ENCODE measurements at regions not wholly inside any gene's neighbourhood (a gene's known extent, or its start where the extent isn't known, plus 50 kb on each side); places are given as distances from the start of the nearest gene placed in this dataset.

- ATAC-seq (no peak), DNase-seq (ENCODE audit: low spot score) (no peak)
- intact Hi-C loops (cut with DNase I): no loop called here
Observed at GRCh38 chr3:43783987-43784639, 93.4 kb downstream of the ABHD5 start.

GRCh38 chr3:43784640-43785011, 93.9 kb downstream of the ABHD5 start:
- intact Hi-C loops (cut with DNase I): no loop called here
- ATAC-seq (no peak), DNase-seq (ENCODE audit: low spot score) (no peak)

GRCh38 chr3:43785551-43785950, 94.8 kb downstream of the ABHD5 start:
- DNase-seq (ENCODE audit: low spot score) (no peak), ATAC-seq (no peak)
- intact Hi-C loops (cut with DNase I): no loop called here

- DNase-seq (ENCODE audit: low spot score) (no peak), ATAC-seq (no peak)
- intact Hi-C loops (cut with DNase I): no loop called here
Observed at GRCh38 chr3:43786102-43786501, 95.4 kb downstream of the ABHD5 start.

GRCh38 chr3:43786526-43787305, 96.0 kb downstream of the ABHD5 start:
- no peak for DNase-seq (ENCODE audit: low spot score)
- no peak for ATAC-seq
- intact Hi-C loops (cut with DNase I): no loop called here

- intact Hi-C loops (cut with DNase I): no loop called here
- no peak for ATAC-seq
- DNase-seq (ENCODE audit: low spot score): no peak
Observed at GRCh38 chr3:43787330-43787729, 96.6 kb downstream of the ABHD5 start.

GRCh38 chr3:43789028-43789427, 98.3 kb downstream of the ABHD5 start:
- DNase-seq (ENCODE audit: low spot score) (no peak), ATAC-seq (no peak)
- intact Hi-C loops (cut with DNase I): no loop called here

- no peak for ATAC-seq
- DNase-seq (ENCODE audit: low spot score): no peak
- intact Hi-C loops (cut with DNase I): no loop called here
Observed at GRCh38 chr3:43790060-43790459, 99.3 kb downstream of the ABHD5 start.

- ATAC-seq (no peak), DNase-seq (ENCODE audit: low spot score) (no peak)
- intact Hi-C loops (cut with DNase I): no loop called here
Observed at GRCh38 chr3:43790476-43790875, 99.7 kb downstream of the ABHD5 start.

- ATAC-seq (no peak), DNase-seq (ENCODE audit: low spot score) (no peak)
- intact Hi-C loops (cut with DNase I): no loop called here
Observed at GRCh38 chr3:43791246-43791645, 100.5 kb downstream of the ABHD5 start.

GRCh38 chr3:43792904-43793303, 102.2 kb downstream of the ABHD5 start:
- DNase-seq (ENCODE audit: low spot score) (no peak), ATAC-seq (no peak)
- intact Hi-C loops (cut with DNase I): no loop called here

- no peak for DNase-seq (ENCODE audit: low spot score)
- ATAC-seq: no peak
- intact Hi-C loops (cut with DNase I): no loop called here
Observed at GRCh38 chr3:43793648-43794372, 103.1 kb downstream of the ABHD5 start.

- no peak for ATAC-seq
Observed at GRCh38 chr3:43794776-43795175, 104.0 kb downstream of the ABHD5 start.

GRCh38 chr3:43795491-43795890, 104.8 kb downstream of the ABHD5 start:
- ATAC-seq (no peak), DNase-seq (ENCODE audit: low spot score) (no peak)
- intact Hi-C loops (cut with DNase I): loop anchor here (5.0 kb wide), 1 partner anchor 977 kb away; no protein-coding TSS in a partner anchor

More at GRCh38 chr3:43794776-43795175, 104.0 kb downstream of the ABHD5 start:
- no peak for DNase-seq (ENCODE audit: low spot score)
- intact Hi-C loops (cut with DNase I): loop anchor here (5.0 kb wide), 1 partner anchor 978 kb away; no protein-coding TSS in a partner anchor

- intact Hi-C loops (cut with DNase I): loop anchor here (5.0 kb wide), 1 partner anchor 976 kb away; no protein-coding TSS in a partner anchor
- DNase-seq (ENCODE audit: low spot score): no peak
- no peak for ATAC-seq
Observed at GRCh38 chr3:43796041-43796596, 105.4 kb downstream of the ABHD5 start.

GRCh38 chr3:43797794-43798193, 107.1 kb downstream of the ABHD5 start:
- no peak for ATAC-seq
- intact Hi-C loops (cut with DNase I): loop anchor here (5.0 kb wide), 1 partner anchor 975 kb away; no protein-coding TSS in a partner anchor
- DNase-seq (ENCODE audit: low spot score): no peak

- DNase-seq (ENCODE audit: low spot score) (no peak), ATAC-seq (no peak)
- intact Hi-C loops (cut with DNase I): no loop called here
Observed at GRCh38 chr3:43810797-43811196, 120.1 kb downstream of the ABHD5 start.

- no peak for ATAC-seq
- DNase-seq (ENCODE audit: low spot score): no peak
- intact Hi-C loops (cut with DNase I): no loop called here
Observed at GRCh38 chr3:43814461-43814860, 123.7 kb downstream of the ABHD5 start.

GRCh38 chr3:43816372-43816771, 125.6 kb downstream of the ABHD5 start:
- ATAC-seq: no peak
- no peak for DNase-seq (ENCODE audit: low spot score)
- intact Hi-C loops (cut with DNase I): no loop called here

GRCh38 chr3:43817064-43817463, 126.3 kb downstream of the ABHD5 start:
- DNase-seq (ENCODE audit: low spot score): no peak
- ATAC-seq: no peak
- intact Hi-C loops (cut with DNase I): no loop called here

All from sciatic nerve (tissue), 2 donors.